Erythroblast (primary cell): ENCODE measurements at regions not wholly inside any gene's neighbourhood (a gene's known extent, or its start where the extent isn't known, plus 50 kb on each side); places are given as distances from the start of the nearest gene placed in this dataset.
"Not testable (repeated sequence)": the region's sequence is repeated elsewhere in the genome, so short reads cannot be mapped to it uniquely, and the experiment has no call there.

Experiments used
- DNase-seq, 2 experiments: peaks; one replicate each; lab custom pipeline; 2025; lab: John Stamatoyannopoulos, UW
- GATA1 ChIP-seq: IDR thresholded peaks from 2 replicates; pipeline ENCODE4 v1.6.1; 2011; ENCODE audit warnings: low read depth, mild to moderate bottlenecking, control low read depth, low read length, moderate library complexity
- POLR2A ChIP-seq: IDR thresholded peaks from 2 replicates; pipeline ENCODE4 v1.6.1; 2011; ENCODE audit warnings: mild to moderate bottlenecking, low read length

GRCh38 chr10:2800178-2800577, 267.2 kb upstream of the PFKP start:
- DNase-seq, result no peak
- TF ChIP-seq POLR2A (no peak), GATA1 (no peak)

- no peak for DNase-seq
- no peak for TF ChIP-seq GATA1
- no peak for TF ChIP-seq POLR2A
Measured at GRCh38 chr10:2798336-2799022, 268.9 kb upstream of the PFKP start.

GRCh38 chr10:2791774-2792443, 275.4 kb upstream of the PFKP start:
- no peak for DNase-seq

DNA sequence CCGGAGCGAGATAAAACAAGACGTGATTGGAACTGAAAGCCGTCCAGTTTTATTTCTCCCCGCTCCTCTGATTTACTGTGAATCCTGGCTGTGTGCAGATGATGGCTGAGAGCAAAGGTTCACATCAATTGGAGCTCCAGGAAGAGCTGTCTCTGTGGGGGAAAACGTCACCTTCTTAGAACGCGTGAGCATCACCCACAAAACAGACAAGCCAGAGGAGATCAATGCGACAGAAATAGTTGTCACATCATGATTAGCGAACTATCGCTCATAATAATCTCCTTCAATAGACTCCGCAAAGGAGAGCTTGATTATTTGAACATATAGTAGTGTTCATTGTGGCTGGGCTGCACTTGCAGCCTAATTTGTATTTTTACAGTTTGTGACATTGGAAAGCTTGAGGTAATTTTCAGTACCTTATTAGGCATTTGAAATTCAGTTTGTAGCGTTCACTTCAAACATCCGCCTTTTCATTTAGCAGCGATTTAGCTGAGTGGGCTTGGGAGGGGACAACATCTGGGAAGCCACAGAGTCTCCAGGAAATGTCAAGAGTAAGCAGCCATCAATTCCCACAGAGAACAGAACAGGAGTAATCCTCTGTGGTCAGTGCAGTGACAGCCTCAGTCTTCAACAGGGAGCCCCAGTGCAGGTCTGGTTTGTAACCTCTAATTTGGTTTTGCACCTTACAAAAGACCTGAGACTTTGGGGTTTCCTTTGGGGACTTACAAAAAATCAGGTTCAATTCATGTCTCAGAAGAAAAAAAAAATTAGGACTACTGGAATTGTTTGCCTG, 276.8 kb upstream of the PFKP start:
- TF ChIP-seq POLR2A (no peak), GATA1 (no peak)
- no peak for DNase-seq

More at GRCh38 chr10:2791774-2792443, 275.4 kb upstream of the PFKP start:
- TF ChIP-seq GATA1, result no peak
- TF ChIP-seq POLR2A, result no peak

DNA sequence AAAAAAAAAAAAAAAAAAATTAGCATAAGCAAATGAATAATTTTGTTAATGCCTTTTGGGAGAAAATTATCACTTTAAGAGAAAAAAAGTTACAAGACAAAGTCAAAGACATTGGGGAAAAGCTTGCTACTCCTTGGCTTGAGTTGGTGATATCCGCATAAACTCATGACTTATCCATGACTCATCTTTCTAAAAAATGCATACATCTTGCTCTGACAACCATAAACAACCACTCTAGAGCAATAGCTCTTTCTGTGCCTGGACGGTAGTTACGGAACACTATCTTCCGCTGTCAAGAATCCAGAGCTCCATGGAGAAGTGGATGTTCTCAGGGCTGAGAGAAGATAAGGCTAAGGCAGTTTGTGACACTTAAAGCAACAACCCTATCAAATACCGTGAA, 281.1 kb upstream of the PFKP start:
- no peak for TF ChIP-seq POLR2A
- TF ChIP-seq GATA1, result no peak
- DNase-seq, result no peak

DNA sequence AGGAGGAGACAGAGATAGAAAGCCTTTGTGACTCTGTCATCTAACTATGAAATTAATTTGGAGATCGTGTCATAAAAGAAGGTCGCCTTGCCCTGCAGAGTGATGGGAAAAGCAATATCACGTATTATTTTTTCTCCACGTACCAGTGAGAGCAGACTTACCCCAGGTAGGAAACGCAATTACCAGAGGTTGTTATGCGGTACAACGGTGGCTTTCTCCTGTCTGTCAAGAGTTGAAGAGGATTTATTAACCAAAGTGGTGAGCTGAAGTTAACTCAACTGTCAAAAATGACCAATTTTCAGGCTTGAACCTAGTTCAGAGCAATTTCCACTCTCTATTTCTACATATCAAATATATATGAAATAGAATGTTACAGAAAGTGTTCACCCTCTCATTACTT, 282.6 kb upstream of the PFKP start:
- no peak for DNase-seq
- TF ChIP-seq POLR2A, result no peak
- no peak for TF ChIP-seq GATA1

DNA sequence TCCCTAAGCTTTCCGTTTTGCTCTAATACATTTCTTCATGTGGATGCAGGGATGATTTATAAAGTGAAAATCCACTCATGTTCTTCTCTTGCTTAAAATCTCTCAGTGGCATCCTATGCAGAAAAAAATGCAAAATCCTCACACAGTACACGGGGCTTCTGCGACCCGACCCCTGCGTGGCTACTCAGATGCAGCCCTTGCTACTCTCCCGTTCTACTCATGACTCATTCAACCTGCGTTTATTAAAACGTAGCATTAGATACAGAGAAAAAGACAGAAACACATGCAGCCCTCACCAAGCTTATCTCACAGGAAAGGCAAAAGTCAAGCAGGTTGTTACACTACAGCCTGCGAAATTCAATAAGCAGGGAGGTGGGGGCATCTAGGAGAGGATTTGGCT, 284.4 kb upstream of the PFKP start:
- TF ChIP-seq GATA1 (no peak), POLR2A (no peak)
- no peak for DNase-seq

DNA sequence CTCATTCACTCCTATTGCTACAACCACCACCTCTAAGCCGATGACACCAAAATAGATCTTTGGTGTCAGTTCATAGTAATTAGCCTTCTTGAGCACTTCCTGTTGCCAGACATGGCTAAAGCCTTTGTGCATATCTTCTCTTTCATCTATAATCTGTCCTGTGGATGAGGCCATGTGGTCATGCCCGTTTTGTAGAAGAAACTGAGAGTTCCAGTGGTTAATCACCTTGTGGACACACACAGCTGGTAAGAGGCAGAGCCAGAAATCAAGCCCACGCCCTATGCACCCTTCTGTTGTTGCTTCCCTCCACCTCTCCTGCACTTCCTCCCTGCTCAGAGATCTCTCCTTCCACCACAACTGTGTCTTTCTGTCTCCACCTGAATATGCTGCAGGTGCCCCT, 285.1 kb upstream of the PFKP start:
- no peak for DNase-seq
- no peak for TF ChIP-seq GATA1
- TF ChIP-seq POLR2A, result no peak

DNA sequence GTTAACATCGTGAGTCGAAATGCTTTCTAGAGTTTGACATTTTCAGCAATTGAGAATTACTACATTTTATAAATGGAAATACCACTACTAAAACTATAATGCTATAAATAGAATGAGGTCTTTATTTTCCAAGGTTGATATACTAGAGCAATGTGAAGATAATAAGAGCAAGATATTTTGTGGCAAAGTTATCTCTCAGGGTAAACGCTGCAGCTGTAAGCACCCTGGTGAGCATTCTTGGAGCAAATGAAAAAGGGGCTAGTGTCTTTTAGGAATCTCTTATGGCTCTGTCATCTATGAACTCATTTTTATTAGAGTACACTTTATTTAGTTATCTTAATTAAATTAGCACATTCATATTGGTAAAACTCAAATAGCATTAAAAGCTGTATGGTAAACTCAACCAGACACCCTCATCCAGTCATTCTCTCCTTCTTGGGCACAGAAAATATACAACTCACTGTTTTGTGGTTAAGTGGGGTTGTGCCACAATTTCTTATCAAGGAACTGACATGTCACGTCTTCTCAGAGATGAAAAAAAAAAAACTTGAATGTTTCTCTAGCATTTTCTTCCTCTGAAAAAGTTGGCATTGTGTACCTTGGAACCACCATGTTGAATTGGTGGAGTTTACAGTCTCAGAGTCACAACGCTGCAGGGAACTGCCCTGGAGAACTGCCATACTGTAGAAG, 289.5 kb upstream of the PFKP start:
- TF ChIP-seq POLR2A (no peak), GATA1 (no peak)
- DNase-seq, result no peak

DNA sequence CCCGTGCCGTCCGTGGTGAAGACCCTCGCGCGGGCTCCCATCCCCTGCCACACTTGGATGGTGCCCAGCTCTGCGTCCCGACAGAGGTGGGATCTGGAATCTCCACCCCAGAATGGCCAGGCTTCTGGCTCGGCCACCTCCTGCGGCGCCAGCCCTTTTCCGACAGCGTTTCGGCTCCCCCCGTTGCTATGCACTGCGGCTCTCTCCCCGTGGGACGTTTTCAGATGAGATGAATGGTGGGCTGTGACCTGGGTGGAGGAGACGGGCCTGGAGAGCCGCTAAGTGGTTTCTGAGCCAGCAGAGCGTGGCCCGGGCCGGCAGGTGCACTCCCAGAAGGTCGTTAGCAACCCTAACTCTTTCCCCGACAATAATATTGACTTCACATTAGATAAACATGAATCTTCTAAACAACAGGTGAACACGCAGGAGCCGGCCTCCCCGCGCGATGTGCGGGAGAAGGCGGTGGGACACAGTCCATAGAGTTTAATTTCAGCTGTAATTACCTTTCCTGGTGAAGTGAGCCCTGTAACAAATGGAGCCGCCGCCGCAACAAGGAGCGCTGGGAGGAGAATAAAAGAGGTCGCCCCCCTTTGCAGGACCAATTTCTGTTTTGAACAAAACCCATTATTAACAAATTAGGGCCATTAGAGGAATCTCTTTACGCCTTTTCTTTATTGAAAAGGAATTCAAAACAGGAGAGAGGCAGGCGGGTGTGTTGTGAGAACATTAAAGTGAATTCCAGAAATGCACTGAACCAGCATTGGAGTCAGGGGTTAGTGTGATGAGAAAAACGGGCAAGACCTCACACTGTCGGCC, 294.3 kb upstream of the PFKP start:
- no peak for DNase-seq
- TF ChIP-seq GATA1, result no peak
- TF ChIP-seq POLR2A, result no peak

DNA sequence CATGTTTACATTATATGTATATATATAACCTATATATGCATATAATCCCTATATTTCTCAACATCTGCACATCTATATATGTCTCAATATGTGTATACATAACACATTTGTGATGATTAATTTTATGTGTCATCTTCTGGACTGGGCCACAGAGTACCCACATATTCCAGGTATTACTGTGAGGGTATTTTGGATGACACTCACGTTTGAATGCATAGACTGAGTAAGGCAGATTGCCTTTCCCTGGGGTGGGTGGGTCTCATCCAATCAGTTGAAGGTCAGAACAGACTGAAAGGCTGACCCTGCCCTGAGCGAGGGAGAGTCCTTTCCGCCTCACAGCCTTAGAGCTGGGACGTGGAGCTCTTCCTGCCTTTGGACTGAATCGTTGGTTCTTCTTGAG, 295.2 kb upstream of the PFKP start:
- DNase-seq, result no peak
- TF ChIP-seq GATA1, result no peak
- TF ChIP-seq POLR2A, result no peak

- DNase-seq, result not testable (repeated sequence)
Measured at GRCh38 chr10:2767293-2767692, 300.1 kb upstream of the PFKP start.

DNA sequence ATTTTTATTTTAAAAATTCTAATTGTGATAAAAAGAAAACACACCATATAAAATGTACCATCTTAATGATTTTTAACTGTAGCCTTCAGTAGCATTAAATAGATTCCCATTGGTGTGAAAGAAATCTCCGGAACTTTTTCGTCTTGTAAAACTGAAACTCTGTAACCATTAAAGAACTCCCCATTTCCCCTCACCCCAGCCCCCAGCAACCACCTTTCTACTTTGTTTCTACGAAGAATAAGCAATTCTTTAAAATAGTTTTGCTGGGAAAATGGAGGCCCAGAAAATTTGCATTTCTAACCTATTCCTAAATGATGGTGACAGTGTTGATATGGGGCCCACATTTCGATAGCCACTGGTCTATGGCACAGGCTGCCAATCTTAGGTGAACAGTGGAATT, 305.4 kb upstream of the PFKP start:
- TF ChIP-seq GATA1 (no peak), POLR2A (no peak)
- DNase-seq, result no peak
